ENCODE measurements at regions not wholly inside any gene's neighbourhood (a gene's known extent, or its start where the extent isn't known, plus 50 kb on each side); places are given as distances from the start of the nearest gene placed in this dataset.

- TF ChIP-seq ZNF274 (IDR thresholded peaks at IDR 0.05; ENCODE audit: low read depth, low read length) (no peak), POLR2A (IDR thresholded peaks at IDR 0.05; ENCODE audit: borderline replicate concordance, extremely low read depth, insufficient read depth, insufficient read length) (no peak), CTCF (IDR thresholded peaks at IDR 0.05 in 2 of 3, conservative IDR thresholded peaks at IDR 0.05 in 1 of 3; ENCODE audit: borderline replicate concordance in 1 of 3, insufficient read depth in 1 of 3, low read depth in 2 of 3, low read length in 2 of 3) (peak in 1 of 3 experiments; percentile 7; a peak in 1 of 6 replicates), SIN3A (IDR thresholded peaks at IDR 0.05; ENCODE audit: low read depth) (no peak), POLR2AphosphoS5 (IDR thresholded peaks at IDR 0.05; ENCODE audit: low read depth, low read length) (no peak), CEBPB (IDR thresholded peaks at IDR 0.05; ENCODE audit: low read depth) (no peak), SP1 (IDR thresholded peaks at IDR 0.05; ENCODE audit: low read depth) (no peak), EZH2 (IDR thresholded peaks at IDR 0.05) (no peak), ELF1 (IDR thresholded peaks at IDR 0.05; ENCODE audit: borderline replicate concordance, low read depth) (no peak), FOSL1 (IDR thresholded peaks at IDR 0.05; ENCODE audit: low read depth) (no peak), MAX (IDR thresholded peaks at IDR 0.05) (no peak), ATF3 (IDR thresholded peaks at IDR 0.05) (no peak)
Observed at GRCh38 chr3:5041315-5041714, 62.1 kb downstream of the BHLHE40 start.

Measured in HCT116 (cell line).